Breast epithelium (tissue), 4 donors: ENCODE measurements at regions not wholly inside any gene's neighbourhood (a gene's known extent, or its start where the extent isn't known, plus 50 kb on each side); places are given as distances from the start of the nearest gene placed in this dataset.

Experiments used
- DNase-seq, 2 donors: peaks; one replicate each; pipeline ENCODE4 v3.0.0-alpha.2; 2019; ENCODE audit warnings: low spot score in 2 of 2
- H3K27ac ChIP-seq, 2 donors: fragments of 200-600 bp; sonication (generic) in 1 of 2; one replicate each; pipeline ENCODE4 v1.5.1; 2016 to 2019; ENCODE audit warnings: mild to moderate bottlenecking in 1 of 2
- H3K27me3 ChIP-seq, 2 donors: fragments of 200-600 bp; sonication (generic) in 1 of 2; one replicate each; pipeline versions ENCODE4 v1.5.1 to v1.6.0; 2017 to 2019; ENCODE audit warnings: control low read depth in 1 of 2, mild to moderate bottlenecking in 1 of 2
- H3K36me3 ChIP-seq: fragments of 200-600 bp; one replicate; pipeline ENCODE4 v1.5.1; 2019
- H3K4me1 ChIP-seq, 2 donors: fragments of 200-600 bp; sonication (generic); one replicate each; pipeline ENCODE4 v1.5.1; 2016 to 2019; ENCODE audit warnings: control low read depth in 1 of 2
- H3K4me3 ChIP-seq, 3 donors: fragments of 200-600 bp; sonication (generic); 1 replicate in 2 of 3; 2 replicates in 1 of 3; pipeline ENCODE4 v1.5.1; 2016 to 2019; ENCODE audit warnings: mild to moderate bottlenecking in 3 of 3, moderate library complexity in 2 of 3
- H3K9me3 ChIP-seq, 2 donors: fragments of 200-600 bp; sonication (generic) in 1 of 2; one replicate each; pipeline ENCODE4 v1.5.1; 2016 to 2019; ENCODE audit warnings: control low read depth in 1 of 2
- CTCF ChIP-seq, 3 donors: fragments of 450-650 bp; IDR thresholded peaks; one replicate each; pipeline ENCODE4 v1.5.1; 2016 to 2017; ENCODE audit warnings: antibody characterized with exemption in 3 of 3, mild to moderate bottlenecking in 3 of 3, moderate library complexity in 3 of 3
- POLR2A ChIP-seq: fragments of 450-650 bp; IDR thresholded peaks from one replicate; pipeline ENCODE4 v1.6.1; 2016; ENCODE audit warnings: antibody characterized with exemption, mild to moderate bottlenecking, moderate library complexity
- POLR2AphosphoS5 ChIP-seq, 3 donors: sonication (generic); formaldehyde crosslinking; IDR thresholded peaks; one replicate each; pipeline ENCODE4 v1.6.1; 2017; ENCODE audit warnings: antibody characterized with exemption in 3 of 3
- intact Hi-C: fragments of 100-400 bp; cut with DNase I; formaldehyde crosslinking; loops from one replicate; pipeline ENCODE4 v1.15.1; 2023; ENCODE audit warnings: low total_unique reads

- H3K4me3 ChIP-seq, result no peak overlapping the region
These were observed 232.1 kb upstream of the NT5C1B start for GRCh38 chr2:18821431-18821830.

GRCh38 chr2:18820966-18821365 lies 231.6 kb upstream of the NT5C1B start:
- no peak for TF ChIP-seq POLR2A
- TF ChIP-seq POLR2AphosphoS5 (IDR thresholded peaks at IDR 0.05), result no peak
- no peak for TF ChIP-seq CTCF (IDR thresholded peaks at IDR 0.05)
- H3K27ac ChIP-seq, result no peak overlapping the region
- H3K36me3 ChIP-seq, result no peaks in the 10 kb centered on the region
- no peaks in the 10 kb centered on the region for H3K27me3 ChIP-seq
- H3K9me3 ChIP-seq, result no peaks in the 10 kb centered on the region
- no peaks in the 10 kb centered on the region for H3K4me1 ChIP-seq
- no peak overlapping the region for H3K4me3 ChIP-seq
- no peak for DNase-seq
- intact Hi-C loops, result no loop called here

More at GRCh38 chr2:18821431-18821830, 232.1 kb upstream of the NT5C1B start:
- Histone ChIP-seq H3K9me3 (no peaks in the 10 kb centered on the region), H3K27me3 (no peaks in the 10 kb centered on the region), H3K36me3 (no peaks in the 10 kb centered on the region), H3K4me1 (no peaks in the 10 kb centered on the region), H3K27ac (no peak overlapping the region)
- intact Hi-C loops, result no loop called here
- TF ChIP-seq CTCF (IDR thresholded peaks at IDR 0.05) (no peak), POLR2AphosphoS5 (IDR thresholded peaks at IDR 0.05) (no peak), POLR2A (no peak)
- DNase-seq, result no peak

- no peak for TF ChIP-seq CTCF (IDR thresholded peaks at IDR 0.05)
- TF ChIP-seq POLR2AphosphoS5 (IDR thresholded peaks at IDR 0.05), result no peak
- TF ChIP-seq POLR2A, result no peak
- Histone ChIP-seq H3K27me3 (no peaks in the 10 kb centered on the region), H3K4me3 (no peak overlapping the region), H3K4me1 (no peaks in the 10 kb centered on the region), H3K36me3 (no peaks in the 10 kb centered on the region), H3K27ac (no peak overlapping the region), H3K9me3 (no peaks in the 10 kb centered on the region)
- intact Hi-C loops, result no loop called here
- no peak for DNase-seq
These were observed 230.2 kb upstream of the NT5C1B start for GRCh38 chr2:18819566-18819965.

- H3K4me1 ChIP-seq, result no peaks in the 10 kb centered on the region
- intact Hi-C loops, result no loop called here
- no peak overlapping the region for H3K4me3 ChIP-seq
These were observed 225.0 kb upstream of the NT5C1B start for GRCh38 chr2:18814387-18814786.

GRCh38 chr2:18804536-18804935 lies 215.2 kb upstream of the NT5C1B start:
- H3K4me1 ChIP-seq, result no peaks in the 10 kb centered on the region
- intact Hi-C loops, result no loop called here

More at GRCh38 chr2:18814387-18814786, 225.0 kb upstream of the NT5C1B start:
- TF ChIP-seq POLR2AphosphoS5 (IDR thresholded peaks at IDR 0.05) (no peak), CTCF (IDR thresholded peaks at IDR 0.05) (no peak)
- no peak for DNase-seq
- no peaks in the 10 kb centered on the region for H3K27me3 ChIP-seq
- H3K36me3 ChIP-seq, result no peaks in the 10 kb centered on the region
- no peaks in the 10 kb centered on the region for H3K9me3 ChIP-seq
- H3K27ac ChIP-seq, result no peak overlapping the region

More at GRCh38 chr2:18804536-18804935, 215.2 kb upstream of the NT5C1B start:
- H3K27ac ChIP-seq, result no peak overlapping the region
- no peaks in the 10 kb centered on the region for H3K27me3 ChIP-seq
- H3K4me3 ChIP-seq, result no peak overlapping the region
- no peaks in the 10 kb centered on the region for H3K9me3 ChIP-seq
- no peaks in the 10 kb centered on the region for H3K36me3 ChIP-seq
- DNase-seq, result no peak
- TF ChIP-seq CTCF (IDR thresholded peaks at IDR 0.05) (no peak), POLR2A (no peak), POLR2AphosphoS5 (IDR thresholded peaks at IDR 0.05) (no peak)
